Ammon's horn (tissue), 1 donor: ENCODE measurements at regions not wholly inside any gene's neighbourhood (a gene's known extent, or its start where the extent isn't known, plus 50 kb on each side); places are given as distances from the start of the nearest gene placed in this dataset.

ENCODE experiments used
- DNase-seq: peaks from one replicate; pipeline ENCODE4 v3.0.0-alpha.2; 2016; ENCODE audit warnings: low spot score

- DNase-seq, result no peak
Measured at GRCh38 chr5:61652916-61653315, 320.9 kb downstream of the ZSWIM6 start.

- no peak for DNase-seq
Measured at GRCh38 chr5:61653807-61654580, 321.9 kb downstream of the ZSWIM6 start.

GRCh38 chr5:61654876-61655275 is 322.8 kb downstream of the ZSWIM6 start:
- no peak for DNase-seq

- no peak for DNase-seq
Measured at GRCh38 chr5:61657010-61657409, 325.0 kb downstream of the ZSWIM6 start.

GRCh38 chr5:61657686-61658085 is 325.6 kb downstream of the ZSWIM6 start:
- no peak for DNase-seq

- DNase-seq, result peak; percentile 87
Measured at GRCh38 chr5:61658592-61659008, 326.5 kb downstream of the ZSWIM6 start.

- DNase-seq, result no peak
Measured at GRCh38 chr5:61659221-61659696, 327.2 kb downstream of the ZSWIM6 start.

GRCh38 chr5:61662670-61663069 is 330.6 kb downstream of the ZSWIM6 start:
- no peak for DNase-seq

- peak; percentile 44 for DNase-seq
Measured at GRCh38 chr5:61666064-61666621, 334.1 kb downstream of the ZSWIM6 start.

- no peak for DNase-seq
Measured at GRCh38 chr5:61667525-61668218, 335.6 kb downstream of the ZSWIM6 start.

- no peak for DNase-seq
Measured at GRCh38 chr5:61669531-61669930, 337.5 kb downstream of the ZSWIM6 start.

- DNase-seq, result no peak
Measured at GRCh38 chr5:61670941-61671340, 338.9 kb downstream of the ZSWIM6 start.

GRCh38 chr5:61673007-61673735 is 341.1 kb downstream of the ZSWIM6 start:
- DNase-seq, result no peak

GRCh38 chr5:61674378-61674777 is 342.3 kb downstream of the ZSWIM6 start:
- no peak for DNase-seq

- peak; percentile 88 for DNase-seq
Measured at GRCh38 chr5:61675015-61675692, 343.1 kb downstream of the ZSWIM6 start.

GRCh38 chr5:61677220-61677619 is 345.2 kb downstream of the ZSWIM6 start:
- DNase-seq, result no peak

- no peak for DNase-seq
Measured at GRCh38 chr5:61678966-61679365, 346.9 kb downstream of the ZSWIM6 start.

- no peak for DNase-seq
Measured at GRCh38 chr5:61679562-61679961, 347.5 kb downstream of the ZSWIM6 start.

GRCh38 chr5:61680247-61680646 is 348.2 kb downstream of the ZSWIM6 start:
- DNase-seq, result no peak

- no peak for DNase-seq
Measured at GRCh38 chr5:61683148-61683547, 351.1 kb downstream of the ZSWIM6 start.

GRCh38 chr5:61683926-61684325 is 351.9 kb downstream of the ZSWIM6 start:
- no peak for DNase-seq
